ENCODE measurements at regions not wholly inside any gene's neighbourhood (a gene's known extent, or its start where the extent isn't known, plus 50 kb on each side); places are given as distances from the start of the nearest gene placed in this dataset.

GRCh38 chr13:73913079-73913740 is 221.0 kb downstream of the KLF12 start:
- Histone ChIP-seq H3K27ac (ENCODE audit: low read length) (no peak overlapping the region), H3K27me3 (ENCODE audit: control insufficient read depth, insufficient read depth) (no peaks in the 10 kb centered on the region), H3K9me3 (ENCODE audit: control insufficient read depth, low read length) (no peaks in the 10 kb centered on the region), H3K4me1 (ENCODE audit: control insufficient read depth, insufficient read depth, low read length) (peaks cover 10% of the 10 kb centered on the region), H3K4me3 (ENCODE audit: low read length) (no peak overlapping the region)
- ATAC-seq (peak; percentile 22 to 52), DNase-seq (no peak)
- intact Hi-C loops (cut with DNase I), result no loop called here
- 55% methylated on average over 4 of the region's 4 CpGs for WGBS

GRCh38 chr13:73911361-73911760 is 222.8 kb downstream of the KLF12 start:
- ATAC-seq (no peak), DNase-seq (no peak)
- intact Hi-C loops (cut with DNase I), result no loop called here
- Histone ChIP-seq H3K4me3 (ENCODE audit: low read length) (no peak overlapping the region), H3K9me3 (ENCODE audit: control insufficient read depth, low read length) (no peaks in the 10 kb centered on the region), H3K27me3 (ENCODE audit: control insufficient read depth, insufficient read depth) (no peaks in the 10 kb centered on the region), H3K27ac (ENCODE audit: low read length) (no peak overlapping the region), H3K4me1 (ENCODE audit: control insufficient read depth, insufficient read depth, low read length) (peaks cover 10% of the 10 kb centered on the region)

DNA sequence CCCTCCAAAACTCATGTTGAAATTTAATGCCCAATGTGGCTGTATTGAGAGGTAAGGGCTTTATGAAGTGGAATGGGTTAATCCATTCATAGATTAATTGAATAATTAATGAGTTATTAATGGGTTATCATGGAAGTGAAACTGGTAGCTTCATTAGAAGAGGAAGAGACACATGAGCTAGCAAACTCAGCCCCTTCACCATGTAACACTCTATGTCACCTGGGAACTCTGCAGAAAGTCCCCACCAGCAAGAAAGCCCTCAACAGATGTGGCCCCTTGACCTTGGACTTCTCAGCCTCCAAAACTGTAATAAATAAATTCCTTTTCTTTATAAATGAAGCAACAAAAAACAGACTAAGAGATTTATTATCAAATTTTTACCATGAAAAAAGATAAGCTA is 223.5 kb downstream of the KLF12 start:
- Histone ChIP-seq H3K27ac (ENCODE audit: low read length) (no peak overlapping the region), H3K4me1 (ENCODE audit: control insufficient read depth, insufficient read depth, low read length) (peaks cover 10% of the 10 kb centered on the region), H3K27me3 (ENCODE audit: control insufficient read depth, insufficient read depth) (no peaks in the 10 kb centered on the region), H3K9me3 (ENCODE audit: control insufficient read depth, low read length) (no peaks in the 10 kb centered on the region), H3K4me3 (ENCODE audit: low read length) (no peak overlapping the region)
- DNase-seq (no peak), ATAC-seq (no peak)
- intact Hi-C loops (cut with DNase I), result no loop called here

DNA sequence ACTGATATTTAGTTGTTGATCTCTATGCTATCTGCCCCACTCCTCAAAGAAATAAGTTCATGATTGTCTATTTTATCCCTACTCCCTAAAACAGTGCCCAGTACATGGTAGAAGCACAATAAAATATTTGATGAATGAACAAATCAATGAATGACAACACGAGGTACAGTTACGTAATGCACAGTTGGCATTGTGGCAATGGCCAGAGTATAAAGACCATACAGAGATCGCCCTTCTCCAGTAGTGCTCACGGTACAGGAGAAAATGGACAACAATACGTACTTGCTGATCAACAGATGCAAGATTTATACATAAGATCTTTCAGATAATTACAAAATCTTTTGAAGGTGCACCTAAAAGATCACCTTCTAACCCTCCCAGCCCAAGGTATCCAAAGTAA is 225.4 kb downstream of the KLF12 start:
- Histone ChIP-seq H3K4me1 (ENCODE audit: control insufficient read depth, insufficient read depth, low read length) (peaks cover 4% of the 10 kb centered on the region), H3K27me3 (ENCODE audit: control insufficient read depth, insufficient read depth) (no peaks in the 10 kb centered on the region), H3K4me3 (ENCODE audit: low read length) (no peak overlapping the region), H3K27ac (ENCODE audit: low read length) (no peak overlapping the region), H3K9me3 (ENCODE audit: control insufficient read depth, low read length) (no peaks in the 10 kb centered on the region)
- ATAC-seq, result no peak
- DNase-seq, result no peak
- intact Hi-C loops (cut with DNase I), result no loop called here
- 96% methylated on average over 5 of the region's 5 CpGs for WGBS

- intact Hi-C loops (cut with DNase I), result no loop called here
- Histone ChIP-seq H3K4me3 (ENCODE audit: low read length) (no peak overlapping the region), H3K27ac (ENCODE audit: low read length) (no peak overlapping the region), H3K4me1 (ENCODE audit: control insufficient read depth, insufficient read depth, low read length) (no peaks in the 10 kb centered on the region), H3K9me3 (ENCODE audit: control insufficient read depth, low read length) (no peaks in the 10 kb centered on the region), H3K27me3 (ENCODE audit: control insufficient read depth, insufficient read depth) (no peaks in the 10 kb centered on the region)
- DNase-seq (no peak), ATAC-seq (no peak)
- WGBS, result 98% methylated on average over 3 of the region's 3 CpGs
Observed at GRCh38 chr13:73904625-73905024, 229.6 kb downstream of the KLF12 start.

DNA sequence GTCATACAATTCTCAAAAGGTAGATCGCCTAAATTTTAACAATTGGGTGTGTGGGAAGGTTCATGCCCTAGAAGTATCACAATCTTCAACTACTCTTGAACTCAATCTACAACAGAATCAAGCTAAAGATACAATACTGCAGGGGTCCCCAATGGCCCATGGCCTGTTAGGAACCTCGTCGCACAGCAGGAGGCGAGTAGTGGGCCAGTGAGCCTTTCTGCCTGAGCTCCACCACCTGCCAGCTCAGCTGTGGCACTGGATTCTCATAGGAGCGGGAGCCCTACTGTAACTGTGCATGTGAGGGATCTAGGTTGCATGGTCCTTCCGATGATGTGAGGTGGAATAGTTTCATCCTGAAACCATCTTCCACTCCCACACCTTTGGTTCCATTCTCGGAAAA is 230.6 kb downstream of the KLF12 start:
- DNase-seq, result no peak
- 95% methylated on average over 7 of the region's 7 CpGs for WGBS

GRCh38 chr13:73902847-73903246 is 231.4 kb downstream of the KLF12 start:
- ATAC-seq (no peak), DNase-seq (no peak)
- no peaks in the 10 kb centered on the region for H3K4me1 ChIP-seq (ENCODE audit: control insufficient read depth, insufficient read depth, low read length)
- intact Hi-C loops (cut with DNase I), result no loop called here
- H3K27me3 ChIP-seq (ENCODE audit: control insufficient read depth, insufficient read depth), result no peaks in the 10 kb centered on the region
- no peaks in the 10 kb centered on the region for H3K9me3 ChIP-seq (ENCODE audit: control insufficient read depth, low read length)
- no peak overlapping the region for H3K27ac ChIP-seq (ENCODE audit: low read length)
- no peak overlapping the region for H3K4me3 ChIP-seq (ENCODE audit: low read length)

More for the DNA sequence above, 230.6 kb downstream of the KLF12 start:
- no peaks in the 10 kb centered on the region for H3K9me3 ChIP-seq (ENCODE audit: control insufficient read depth, low read length)
- no peaks in the 10 kb centered on the region for H3K4me1 ChIP-seq (ENCODE audit: control insufficient read depth, insufficient read depth, low read length)
- H3K27me3 ChIP-seq (ENCODE audit: control insufficient read depth, insufficient read depth), result no peaks in the 10 kb centered on the region
- intact Hi-C loops (cut with DNase I), result no loop called here
- ATAC-seq, result no peak
- no peak overlapping the region for H3K27ac ChIP-seq (ENCODE audit: low read length)
- H3K4me3 ChIP-seq (ENCODE audit: low read length), result no peak overlapping the region

DNA sequence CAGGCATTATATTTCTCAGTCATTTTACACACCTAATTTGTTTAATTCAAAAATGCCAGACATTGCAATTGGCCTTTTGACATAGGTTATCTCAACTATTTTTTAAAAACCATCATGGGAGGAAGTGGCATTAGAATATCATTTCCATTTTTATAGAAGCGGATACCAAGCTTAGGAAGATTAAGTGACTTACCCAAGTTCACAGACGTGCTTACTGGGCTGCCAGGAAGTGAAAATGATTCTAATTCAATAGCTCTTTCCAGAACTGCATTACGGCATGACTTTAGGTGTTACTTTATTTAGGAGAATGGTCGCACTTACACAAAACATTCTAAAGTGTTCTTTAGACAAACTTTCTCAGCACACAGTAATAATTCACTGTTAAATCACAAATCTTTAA is 231.9 kb downstream of the KLF12 start:
- ATAC-seq (no peak), DNase-seq (no peak)
- WGBS, result 52% methylated on average over 4 of the region's 4 CpGs
- no peaks in the 10 kb centered on the region for H3K4me1 ChIP-seq (ENCODE audit: control insufficient read depth, insufficient read depth, low read length)
- H3K27me3 ChIP-seq (ENCODE audit: control insufficient read depth, insufficient read depth), result no peaks in the 10 kb centered on the region
- intact Hi-C loops (cut with DNase I), result no loop called here
- no peaks in the 10 kb centered on the region for H3K9me3 ChIP-seq (ENCODE audit: control insufficient read depth, low read length)
- no peak overlapping the region for H3K27ac ChIP-seq (ENCODE audit: low read length)
- no peak overlapping the region for H3K4me3 ChIP-seq (ENCODE audit: low read length)

DNA sequence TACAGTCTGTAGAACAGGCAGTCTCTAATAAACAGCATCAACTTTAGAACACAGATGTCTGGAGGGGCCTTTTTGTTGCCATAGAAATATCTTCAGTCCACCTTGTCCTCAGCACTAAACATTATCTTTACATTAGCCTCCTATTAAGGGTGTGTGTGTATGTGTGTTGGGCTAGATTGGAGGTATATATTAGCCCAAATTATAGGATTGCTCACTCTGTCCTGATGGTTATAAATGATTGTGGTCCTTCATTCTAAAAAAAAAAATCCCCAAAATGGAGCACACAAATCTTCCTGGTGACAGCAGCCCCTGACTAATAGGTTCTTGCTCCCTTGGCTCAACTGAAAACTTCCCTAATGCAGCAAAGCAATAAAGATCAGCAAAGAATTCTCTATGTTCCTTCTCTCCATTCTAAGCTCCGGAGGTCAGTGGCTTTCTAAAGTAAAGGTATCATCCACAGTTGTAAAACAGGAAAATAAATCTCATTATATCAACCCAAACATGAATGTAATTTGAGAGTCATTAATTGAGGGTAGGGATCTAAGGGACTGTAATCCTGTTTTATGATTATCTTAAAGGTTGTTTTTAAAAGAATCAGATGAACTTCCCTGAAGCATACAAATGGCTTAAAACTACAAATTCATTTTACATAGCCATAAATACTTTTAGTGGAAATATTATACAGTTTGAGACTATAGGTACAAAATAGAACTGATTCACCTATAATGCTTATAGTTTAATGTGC is 232.7 kb downstream of the KLF12 start:
- H3K4me3 ChIP-seq (ENCODE audit: low read length), result no peak overlapping the region
- DNase-seq (no peak), ATAC-seq (no peak)
- intact Hi-C loops (cut with DNase I), result no loop called here
- no peaks in the 10 kb centered on the region for H3K27me3 ChIP-seq (ENCODE audit: control insufficient read depth, insufficient read depth)
- H3K4me1 ChIP-seq (ENCODE audit: control insufficient read depth, insufficient read depth, low read length), result no peaks in the 10 kb centered on the region
- WGBS, result 96% methylated on average over 1 of the region's 1 CpG
- no peaks in the 10 kb centered on the region for H3K9me3 ChIP-seq (ENCODE audit: control insufficient read depth, low read length)
- H3K27ac ChIP-seq (ENCODE audit: low read length), result no peak overlapping the region

GRCh38 chr13:73900591-73900990 is 233.6 kb downstream of the KLF12 start:
- H3K4me3 ChIP-seq (ENCODE audit: low read length), result no peak overlapping the region
- WGBS, result 61% methylated on average over 2 of the region's 2 CpGs
- H3K9me3 ChIP-seq (ENCODE audit: control insufficient read depth, low read length), result no peaks in the 10 kb centered on the region
- intact Hi-C loops (cut with DNase I), result no loop called here
- no peak for ATAC-seq
- H3K27me3 ChIP-seq (ENCODE audit: control insufficient read depth, insufficient read depth), result no peaks in the 10 kb centered on the region
- H3K4me1 ChIP-seq (ENCODE audit: control insufficient read depth, insufficient read depth, low read length), result no peaks in the 10 kb centered on the region
- no peak for DNase-seq
- H3K27ac ChIP-seq (ENCODE audit: low read length), result no peak overlapping the region

DNA sequence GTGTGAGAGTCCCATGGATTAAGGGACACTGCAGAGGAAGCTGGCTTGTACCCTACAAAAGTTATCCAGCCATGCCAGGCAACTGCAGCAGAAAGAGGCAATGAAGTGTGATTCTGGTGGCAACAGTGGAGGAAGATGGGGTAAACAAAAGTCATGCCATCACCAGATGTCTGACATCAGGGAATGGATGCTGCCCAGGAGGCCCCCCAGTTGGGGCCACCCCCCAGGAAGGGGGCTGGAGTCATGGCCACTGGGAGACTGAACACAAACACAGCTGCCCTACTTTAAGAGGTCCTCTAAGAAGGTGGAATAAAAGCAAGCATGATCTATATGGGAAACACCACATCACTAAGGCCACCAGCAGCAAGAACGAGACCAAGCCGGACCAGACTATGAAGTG is 235.3 kb downstream of the KLF12 start:
- ATAC-seq (no peak), DNase-seq (no peak)
- Histone ChIP-seq H3K4me1 (ENCODE audit: control insufficient read depth, insufficient read depth, low read length) (no peaks in the 10 kb centered on the region), H3K27me3 (ENCODE audit: control insufficient read depth, insufficient read depth) (no peaks in the 10 kb centered on the region), H3K27ac (ENCODE audit: low read length) (no peak overlapping the region), H3K4me3 (ENCODE audit: low read length) (no peak overlapping the region), H3K9me3 (ENCODE audit: control insufficient read depth, low read length) (no peaks in the 10 kb centered on the region)
- 100% methylated on average over 2 of the region's 2 CpGs for WGBS
- intact Hi-C loops (cut with DNase I), result no loop called here

DNA sequence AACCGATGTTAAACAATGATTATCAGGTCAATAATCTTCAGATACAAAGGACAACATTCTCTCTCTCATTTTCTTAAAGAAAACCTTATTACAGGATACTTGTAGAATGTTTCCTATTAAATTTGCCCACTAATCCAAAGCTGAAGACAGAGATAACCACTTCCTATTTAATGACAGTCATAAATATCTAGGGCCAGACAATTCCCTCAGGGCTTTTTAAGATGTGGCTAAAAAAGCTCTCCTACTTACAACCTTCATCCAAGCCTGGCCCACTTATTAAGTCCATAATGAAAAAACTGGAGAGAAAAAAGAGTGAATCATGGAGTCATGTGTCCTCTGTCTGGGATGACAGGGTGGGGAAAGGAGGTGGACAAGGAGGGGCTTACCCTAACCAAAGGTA is 235.9 kb downstream of the KLF12 start:
- ATAC-seq (no peak), DNase-seq (no peak)
- intact Hi-C loops (cut with DNase I), result no loop called here
- Histone ChIP-seq H3K9me3 (ENCODE audit: control insufficient read depth, low read length) (no peaks in the 10 kb centered on the region), H3K27ac (ENCODE audit: low read length) (no peak overlapping the region), H3K27me3 (ENCODE audit: control insufficient read depth, insufficient read depth) (no peaks in the 10 kb centered on the region), H3K4me3 (ENCODE audit: low read length) (no peak overlapping the region), H3K4me1 (ENCODE audit: control insufficient read depth, insufficient read depth, low read length) (no peaks in the 10 kb centered on the region)
- WGBS, result 80% methylated on average over 1 of the region's 1 CpG

Measured in right cardiac atrium (tissue), 5 donors.